NCI-H524 (cell line): ENCODE measurements at regions not wholly inside any gene's neighbourhood (a gene's known extent, or its start where the extent isn't known, plus 50 kb on each side); places are given as distances from the start of the nearest gene placed in this dataset.

Experiments
- DNase-seq, 2 experiments: peaks; one replicate each; lab custom pipeline; 2025; lab: John Stamatoyannopoulos, UW

DNA sequence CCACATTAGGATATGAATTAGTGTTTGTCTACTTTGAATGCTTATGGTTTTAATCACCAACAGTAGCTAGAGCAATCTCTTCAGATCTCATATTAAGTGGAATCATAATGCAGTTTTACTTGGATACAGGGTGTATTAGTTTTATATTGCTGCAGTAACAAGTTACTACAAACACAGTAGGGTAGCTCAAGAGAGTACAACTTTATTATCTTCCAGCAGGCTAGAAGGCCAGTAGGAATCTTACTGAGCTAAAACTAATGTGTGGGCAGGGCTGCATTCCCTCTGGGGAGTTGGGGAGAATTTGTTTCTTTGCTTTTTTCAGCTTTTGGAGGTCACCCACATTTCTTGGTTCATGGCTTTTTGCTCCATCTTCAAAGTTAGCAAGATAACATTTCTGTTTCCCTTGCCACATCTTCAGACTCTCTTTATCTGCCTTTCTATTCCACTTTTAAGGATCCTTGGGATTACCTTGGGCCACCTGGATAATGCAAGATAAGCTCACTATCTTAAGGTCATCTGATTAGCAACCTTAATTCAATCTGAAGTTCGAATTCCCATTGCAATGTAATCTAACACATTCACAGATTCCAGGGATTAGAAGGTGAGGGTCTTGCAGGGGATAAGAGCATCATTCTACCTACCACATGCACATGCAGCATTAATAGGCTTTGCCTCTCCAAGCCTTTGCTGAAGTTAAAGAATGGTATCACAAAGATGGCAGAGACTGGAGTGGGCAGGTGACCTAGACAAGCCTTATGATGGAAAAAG is 134.1 kb upstream of the SLC10A2 start:
- no peak for DNase-seq

DNA sequence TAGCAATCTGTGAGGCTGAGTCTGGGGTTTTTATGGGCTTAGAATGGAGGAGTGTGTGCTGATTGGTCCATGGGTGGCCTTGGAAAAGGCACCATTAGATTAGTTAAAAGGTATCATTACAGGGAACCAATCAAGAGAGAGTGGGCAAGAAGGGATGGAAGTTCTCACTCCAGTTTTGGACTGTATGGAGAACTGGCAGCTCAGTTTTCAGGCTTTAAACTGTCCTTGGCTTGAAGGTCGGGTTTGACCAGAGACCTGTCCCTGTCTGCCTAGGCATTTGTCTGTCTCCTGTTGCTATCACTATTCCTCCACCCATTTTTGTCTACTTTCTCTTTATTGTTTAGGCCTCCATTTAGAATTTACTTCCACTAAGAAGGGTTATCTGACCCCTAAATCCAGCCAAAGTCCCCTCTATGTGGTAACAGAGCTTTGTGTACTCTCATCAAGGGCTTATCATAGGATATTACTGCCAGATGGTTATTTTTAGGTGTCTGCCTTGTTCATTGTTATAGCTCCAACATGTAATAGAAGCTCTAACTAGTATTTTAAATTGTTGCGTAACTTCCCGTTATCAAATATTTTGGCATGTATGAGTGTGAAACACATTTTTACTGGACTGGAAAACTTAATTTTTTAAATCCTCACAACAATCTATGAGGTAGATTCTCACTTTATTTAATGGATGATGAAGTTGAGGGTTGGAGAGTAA is 133.3 kb upstream of the SLC10A2 start:
- DNase-seq, result no peak

GRCh38 chr13:103196356-103196755 is 130.1 kb upstream of the SLC10A2 start:
- DNase-seq, result no peak

GRCh38 chr13:103195762-103196161 is 129.5 kb upstream of the SLC10A2 start:
- no peak for DNase-seq

DNA sequence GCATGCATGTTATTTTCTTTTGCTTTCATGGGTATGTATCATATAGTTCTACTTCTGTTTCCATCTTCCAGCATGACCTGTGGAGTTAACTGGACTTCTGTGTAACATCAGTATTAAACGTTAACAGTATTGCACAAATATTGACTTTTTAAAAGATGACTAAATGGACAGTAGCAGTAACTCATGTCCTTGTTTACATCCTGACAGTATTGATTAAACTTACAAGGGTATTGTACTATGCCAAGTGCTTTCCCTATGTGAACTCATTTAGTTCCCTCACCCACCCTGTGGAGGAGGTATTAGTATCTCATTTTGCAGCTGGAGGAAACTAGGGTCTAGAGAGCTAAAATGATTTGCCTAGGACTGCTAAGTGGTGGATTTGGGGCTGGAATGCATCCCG is 128.7 kb upstream of the SLC10A2 start:
- no peak for DNase-seq

GRCh38 chr13:103192511-103193135 is 126.4 kb upstream of the SLC10A2 start:
- no peak for DNase-seq

DNA sequence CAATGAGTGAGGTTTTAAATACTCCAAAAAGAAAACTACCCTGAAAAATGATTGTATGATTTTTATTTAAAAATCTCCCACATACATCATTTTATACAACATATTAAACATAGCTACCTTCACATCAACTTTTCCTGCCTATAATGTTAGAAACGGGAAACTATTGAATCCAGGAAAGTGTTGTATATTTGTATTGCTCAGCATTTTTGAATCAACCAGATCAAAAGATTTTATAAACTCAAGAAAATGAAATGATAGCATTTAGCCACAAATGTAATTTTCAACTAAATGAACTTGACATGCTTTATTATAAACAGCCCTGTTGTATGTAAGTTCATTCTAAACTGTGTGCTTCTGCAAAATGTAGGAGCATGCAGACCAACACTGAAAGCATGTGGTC is 124.6 kb upstream of the SLC10A2 start:
- DNase-seq, result no peak

GRCh38 chr13:103188713-103189326 is 122.6 kb upstream of the SLC10A2 start:
- peak in 1 of 2 experiments; percentile 48 for DNase-seq

DNA sequence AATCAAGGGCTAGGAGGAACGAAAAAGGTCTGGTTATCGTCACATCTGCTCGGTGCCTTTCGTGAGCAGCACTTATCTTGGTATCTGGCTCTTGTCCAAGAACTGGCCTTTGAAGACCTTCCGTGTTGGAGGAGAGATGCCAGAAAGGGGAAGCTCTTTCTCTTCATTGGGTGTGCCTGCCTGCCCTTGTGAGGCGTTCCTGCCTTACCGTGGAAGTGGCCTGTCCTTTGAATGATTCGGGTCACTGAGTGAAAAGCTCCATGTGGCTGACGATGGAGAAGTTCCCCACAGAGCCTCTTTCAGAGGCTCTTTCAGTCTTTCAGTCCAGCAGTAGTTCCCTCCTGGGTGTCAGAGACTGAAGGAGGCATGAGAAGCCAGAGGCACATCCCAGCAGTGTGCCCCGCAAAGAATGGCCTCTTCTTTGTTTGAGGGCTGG is 121.5 kb upstream of the SLC10A2 start:
- DNase-seq, result no peak

GRCh38 chr13:103184413-103184812 is 118.2 kb upstream of the SLC10A2 start:
- DNase-seq, result no peak

GRCh38 chr13:103178986-103179943 is 113.0 kb upstream of the SLC10A2 start:
- peak; percentile 75 to 81 for DNase-seq

- no peak for DNase-seq
These were observed 108.7 kb upstream of the SLC10A2 start for GRCh38 chr13:103174966-103175365.

GRCh38 chr13:103168901-103169508 is 102.8 kb upstream of the SLC10A2 start:
- no peak for DNase-seq

DNA sequence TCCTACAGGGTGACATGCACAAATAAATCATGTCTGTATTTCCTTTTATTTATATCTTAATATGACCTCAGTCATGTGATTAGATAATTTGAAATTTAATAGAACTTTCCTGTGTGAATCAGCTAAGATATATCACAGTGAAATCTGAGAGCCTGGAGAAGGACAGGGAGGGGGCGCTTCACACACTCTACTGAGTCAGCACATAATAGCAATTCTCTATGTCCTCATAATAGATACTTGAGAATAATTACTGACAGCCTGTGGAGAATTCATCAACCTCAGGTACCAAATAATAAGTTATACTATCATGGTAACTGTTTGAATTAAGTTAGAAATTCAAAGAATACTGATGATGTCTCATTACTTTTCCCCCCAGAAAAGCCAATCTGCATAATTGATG is 98.0 kb upstream of the SLC10A2 start:
- DNase-seq, result peak in 1 of 2 experiments; percentile 2

- no peak for DNase-seq
These were observed 95.3 kb upstream of the SLC10A2 start for GRCh38 chr13:103161476-103161875.

DNA sequence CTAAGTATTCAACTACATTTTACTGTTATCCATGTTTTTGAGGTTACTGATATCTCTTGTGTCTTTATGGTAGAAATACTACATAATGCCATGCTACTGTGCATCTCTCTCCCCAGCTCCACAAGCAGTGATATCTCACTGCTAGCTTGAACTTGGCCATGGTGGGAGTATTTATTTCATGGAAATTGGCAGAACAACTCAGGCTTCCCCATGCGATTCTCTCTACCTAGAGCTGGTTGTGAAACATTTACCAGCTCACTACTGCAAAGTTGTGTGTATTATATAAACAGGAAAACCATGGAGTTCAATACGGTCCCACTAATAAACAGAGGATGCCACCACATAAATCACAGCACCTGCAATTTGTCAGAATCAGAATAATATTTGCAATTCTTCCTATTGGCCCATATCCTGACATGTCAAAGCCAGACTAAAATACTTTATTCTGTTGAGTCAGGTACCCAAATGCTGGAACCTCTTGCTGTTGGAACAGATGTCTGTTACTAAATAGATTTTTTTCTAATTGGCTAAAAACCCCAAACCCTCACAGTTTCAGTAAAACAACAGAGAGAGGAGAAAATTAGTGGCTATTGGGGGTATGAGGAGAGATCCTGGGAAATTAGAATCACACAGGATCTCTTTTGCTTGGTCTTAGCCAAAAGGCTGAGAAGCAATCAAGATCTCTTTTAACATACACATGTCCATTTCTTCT is 91.4 kb upstream of the SLC10A2 start:
- DNase-seq, result no peak

DNA sequence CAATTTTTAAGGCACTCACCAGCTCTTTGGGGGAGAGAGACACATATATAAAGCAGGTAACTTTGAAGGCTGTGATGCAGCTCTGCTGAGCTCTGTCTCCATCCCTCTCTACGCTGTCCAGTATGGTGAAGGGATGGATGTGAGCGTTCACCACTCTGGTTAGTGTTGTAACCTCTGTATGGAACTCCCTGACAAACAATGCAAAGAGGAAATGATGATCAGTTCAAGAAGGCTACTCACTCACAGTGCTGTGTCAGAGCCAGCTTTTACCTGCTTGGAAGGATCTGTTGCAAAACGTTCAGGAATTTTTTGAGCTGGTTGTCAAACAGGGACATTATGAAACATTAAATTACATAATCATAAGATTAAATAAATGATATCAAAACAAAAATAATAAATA is 90.8 kb upstream of the SLC10A2 start:
- DNase-seq, result no peak

- no peak for DNase-seq
These were observed 90.3 kb upstream of the SLC10A2 start for GRCh38 chr13:103156346-103156998.

- DNase-seq, result no peak
These were observed 87.2 kb upstream of the SLC10A2 start for GRCh38 chr13:103153466-103153865.

DNA sequence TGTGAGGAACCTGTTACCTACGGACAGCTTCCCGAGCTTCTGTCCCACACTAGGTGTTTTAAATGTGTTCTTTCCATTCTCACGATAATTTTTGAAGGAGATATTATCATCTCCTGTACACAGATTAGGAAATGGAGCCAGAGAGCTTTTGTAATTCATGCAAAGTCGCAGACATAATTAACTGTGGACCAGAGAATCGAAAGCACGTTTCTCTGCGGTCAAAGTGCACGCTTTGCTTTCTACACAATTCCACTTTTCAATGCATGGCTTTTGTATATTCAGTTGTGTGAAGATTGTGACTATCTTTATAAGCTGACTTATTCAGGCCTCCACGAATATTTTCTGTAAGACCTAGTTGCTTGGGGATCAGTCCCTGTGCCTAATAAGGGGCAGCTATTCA is 81.7 kb upstream of the SLC10A2 start:
- DNase-seq, result no peak
